Aorta (tissue), 5 donors: ENCODE measurements at regions not wholly inside any gene's neighbourhood (a gene's known extent, or its start where the extent isn't known, plus 50 kb on each side); places are given as distances from the start of the nearest gene placed in this dataset.
"Not testable (repeated sequence)": the region's sequence is repeated elsewhere in the genome, so short reads cannot be mapped to it uniquely, and the experiment has no call there.

Experiments used
- ATAC-seq: fragments of 200-7000 bp; cut with Tn5 transposase; one replicate; pipeline ENCODE4 v1.9.1; 2022; ENCODE audit warnings: moderate library complexity; ENCODE audit not compliant: low FRiP score
- DNase-seq, 2 donors: peaks; one replicate each; pipeline ENCODE4 v3.0.0-alpha.2; 2020
- H3K27ac ChIP-seq, 2 donors: one replicate each; pipeline ENCODE4 v1.5.1; 2013; ENCODE audit warnings: low read length in 2 of 2, mild to moderate bottlenecking in 2 of 2, moderate library complexity in 2 of 2, control low read depth in 1 of 2, inconsistent platforms in 1 of 2, low read depth in 1 of 2
- H3K27me3 ChIP-seq, 2 donors: one replicate each; pipeline ENCODE4 v1.6.1; 2013; ENCODE audit warnings: control low read depth in 1 of 2, low read length in 1 of 2, mild to moderate bottlenecking in 1 of 2, moderate library complexity in 1 of 2; ENCODE audit not compliant: insufficient read depth in 2 of 2, control insufficient read depth in 1 of 2
- H3K36me3 ChIP-seq, 2 donors: one replicate each; pipeline ENCODE4 v1.6.1; 2013; ENCODE audit warnings: control low read depth in 1 of 2, low read length in 1 of 2, mild to moderate bottlenecking in 1 of 2; ENCODE audit not compliant: insufficient read depth in 2 of 2, control insufficient read depth in 1 of 2
- H3K4me1 ChIP-seq, 2 donors: one replicate each; pipeline ENCODE4 v1.6.1; 2013; ENCODE audit warnings: low read length in 2 of 2, control low read depth in 1 of 2, mild to moderate bottlenecking in 1 of 2, moderate library complexity in 1 of 2; ENCODE audit not compliant: insufficient read depth in 2 of 2, control insufficient read depth in 1 of 2
- H3K4me3 ChIP-seq, 2 donors: one replicate each; pipeline ENCODE4 v1.5.1; 2013; ENCODE audit warnings: low read length in 2 of 2, control low read depth in 1 of 2, mild to moderate bottlenecking in 1 of 2
- H3K9me3 ChIP-seq: one replicate; pipeline ENCODE4 v1.6.1; 2013; ENCODE audit warnings: mild to moderate bottlenecking, low read length; ENCODE audit not compliant: control insufficient read depth
- WGBS, 2 donors: extraction: QIAGEN DNeasy Blood & Tissue Kit; methylation state at CpG; one replicate each; pipeline ENCODE4 v1.1.7; 2013; 5-methylcytosine and 5-hydroxymethylcytosine counted together
- intact Hi-C, 2 donors: fragments of 100-400 bp; cut with DNase I; formaldehyde crosslinking; loops; one replicate each; pipeline versions ENCODE4 v1.14.2 to v1.15.0; 2022
- donor health status: healthy with polysubstance abuse.
- donor health status: Bipolar disorder and iron deficiency.
- donor health status: DM: no; HTN: no; CAD: no.
- donor health status: DM: no; HTN: no; CAD: no.
- donor health status: DM: yes; HTN: yes; CAD: no.

- H3K4me3 ChIP-seq, result no peak overlapping the region
- no peaks in the 10 kb centered on the region for H3K36me3 ChIP-seq
- DNase-seq, result no peak
- no peaks in the 10 kb centered on the region for H3K27me3 ChIP-seq
- 85 to 88% methylated on average over 6 of the region's 6 CpGs for WGBS, 2 donors
- no peak for ATAC-seq
- intact Hi-C loops, result loop anchor here in 1 of 2 donors (5.0 kb wide), 1 partner anchor 189 kb away; no protein-coding TSS in a partner anchor
- no peak overlapping the region for H3K27ac ChIP-seq
- no peaks in the 10 kb centered on the region for H3K9me3 ChIP-seq
- H3K4me1 ChIP-seq, result peaks cover 0 to 3% of the 10 kb centered on the region in 2 donors
Measured at GRCh38 chr2:236831698-236832097, 254.0 kb upstream of the COPS8 start.

- Histone ChIP-seq H3K27me3 (no peaks in the 10 kb centered on the region), H3K36me3 (no peaks in the 10 kb centered on the region), H3K9me3 (no peaks in the 10 kb centered on the region), H3K4me3 (no peak overlapping the region), H3K4me1 (peaks cover 0 to 3% of the 10 kb centered on the region in 2 donors), H3K27ac (no peak overlapping the region)
- WGBS, 2 donors, result 27 to 52% methylated on average over 3 of the region's 3 CpGs
- ATAC-seq (no peak), DNase-seq (no peak)
- intact Hi-C loops, result loop anchor here in 1 of 2 donors (5.0 kb wide), 1 partner anchor 191 kb away; no protein-coding TSS in a partner anchor
Measured at GRCh38 chr2:236833501-236834073, 252.1 kb upstream of the COPS8 start.

GRCh38 chr2:236834284-236834683, 251.4 kb upstream of the COPS8 start:
- DNase-seq, result no peak
- WGBS, 2 donors, result 100% methylated on average over 1 of the region's 1 CpG

GRCh38 chr2:236835307-236836024, 250.2 kb upstream of the COPS8 start:
- Histone ChIP-seq H3K36me3 (no peaks in the 10 kb centered on the region), H3K4me1 (peaks cover 1 to 3% of the 10 kb centered on the region in 2 donors), H3K27ac (no peak overlapping the region), H3K4me3 (no peak overlapping the region), H3K27me3 (no peaks in the 10 kb centered on the region), H3K9me3 (no peaks in the 10 kb centered on the region)
- DNase-seq (no peak), ATAC-seq (no peak)
- 95 to 100% methylated on average over 2 of the region's 2 CpGs for WGBS, 2 donors
- intact Hi-C loops, result no loop called here

More at GRCh38 chr2:236834284-236834683, 251.4 kb upstream of the COPS8 start:
- Histone ChIP-seq H3K36me3 (no peaks in the 10 kb centered on the region), H3K9me3 (no peaks in the 10 kb centered on the region), H3K27ac (no peak overlapping the region), H3K4me1 (peaks cover 0 to 3% of the 10 kb centered on the region in 2 donors), H3K4me3 (no peak overlapping the region), H3K27me3 (no peaks in the 10 kb centered on the region)
- no peak for ATAC-seq
- intact Hi-C loops, result loop anchor here in 1 of 2 donors (5.0 kb wide), 1 partner anchor 192 kb away; no protein-coding TSS in a partner anchor

- H3K4me3 ChIP-seq, ATAC-seq, H3K9me3 ChIP-seq, DNase-seq, H3K27me3 ChIP-seq, H3K4me1 ChIP-seq, H3K27ac ChIP-seq, H3K36me3 ChIP-seq, intact Hi-C loops: not testable (repeated sequence)
- 89 to 98% methylated on average over 2 of the region's 2 CpGs for WGBS, 2 donors
Measured at GRCh38 chr2:236836028-236836427, 249.7 kb upstream of the COPS8 start.

GRCh38 chr2:236840215-236840614, 245.5 kb upstream of the COPS8 start:
- no peaks in the 10 kb centered on the region for H3K9me3 ChIP-seq
- DNase-seq (no peak), ATAC-seq (no peak)
- H3K36me3 ChIP-seq, result no peaks in the 10 kb centered on the region
- WGBS, 2 donors, result 88 to 94% methylated on average over 3 of the region's 3 CpGs
- no peak overlapping the region for H3K4me3 ChIP-seq
- peaks cover 0 to 9% of the 10 kb centered on the region in 2 donors for H3K4me1 ChIP-seq
- intact Hi-C loops, result loop anchor here in 1 of 2 donors (5.0 kb wide), 1 partner anchor 47 kb away; no protein-coding TSS in a partner anchor
- H3K27me3 ChIP-seq, result no peaks in the 10 kb centered on the region
- no peak overlapping the region for H3K27ac ChIP-seq

- intact Hi-C loops, result loop anchor here in 1 of 2 donors (5.0 kb wide), 1 partner anchor 46 kb away; no protein-coding TSS in a partner anchor
- Histone ChIP-seq H3K9me3 (no peaks in the 10 kb centered on the region), H3K4me1 (peaks cover 0 to 9% of the 10 kb centered on the region in 2 donors), H3K36me3 (no peaks in the 10 kb centered on the region), H3K27ac (no peak overlapping the region), H3K4me3 (no peak overlapping the region), H3K27me3 (no peaks in the 10 kb centered on the region)
- DNase-seq (peak; percentile 75 to 94), ATAC-seq (peak; percentile 75)
- WGBS, 2 donors, result 3 to 9% methylated on average over 7 of the region's 7 CpGs
Measured at GRCh38 chr2:236840857-236841256, 244.8 kb upstream of the COPS8 start.

- peak; percentile 61 for ATAC-seq
- peak overlapping the region in 1 of 2 donors; percentile 29 for H3K27ac ChIP-seq
- H3K9me3 ChIP-seq, result no peaks in the 10 kb centered on the region
- WGBS, 2 donors, result 32 to 44% methylated on average over 7 of the region's 7 CpGs
- peaks cover 0 to 9% of the 10 kb centered on the region in 2 donors for H3K4me1 ChIP-seq
- intact Hi-C loops, result loop anchor here in 1 of 2 donors (5.0 kb wide), 1 partner anchor 46 kb away; no protein-coding TSS in a partner anchor
- DNase-seq, result peak; percentile 60 to 82
- no peaks in the 10 kb centered on the region for H3K36me3 ChIP-seq
- H3K4me3 ChIP-seq, result no peak overlapping the region
- no peaks in the 10 kb centered on the region for H3K27me3 ChIP-seq
Measured at GRCh38 chr2:236841389-236841788, 244.3 kb upstream of the COPS8 start.
